Hepatocyte (in vitro differentiated cells): ENCODE measurements at regions not wholly inside any gene's neighbourhood (a gene's known extent, or its start where the extent isn't known, plus 50 kb on each side); places are given as distances from the start of the nearest gene placed in this dataset.

Experiments used
- DNase-seq: peaks from one replicate; pipeline ENCODE4 v3.0.0-alpha.2; 2016; ENCODE audit warnings: low spot score
- H2AFZ ChIP-seq: fragments of 200-600 bp; sonication (generic); 2 replicates; pipeline ENCODE4 v1.6.0; 2016; ENCODE audit warnings: antibody characterized with exemption, mild to moderate bottlenecking
- H3K27ac ChIP-seq: fragments of 200-600 bp; sonication (generic); 2 replicates; pipeline ENCODE4 v1.5.1; 2016; ENCODE audit warnings: mild to moderate bottlenecking
- H3K27me3 ChIP-seq: fragments of 200-600 bp; sonication (generic); 2 replicates; pipeline ENCODE4 v1.6.1; 2016
- H3K36me3 ChIP-seq: fragments of 200-600 bp; sonication (generic); replicated peaks from 2 replicates; pipeline ENCODE4 v1.5.1; 2016; ENCODE audit warnings: low read depth; ENCODE audit not compliant: insufficient read depth
- H3K4me1 ChIP-seq: fragments of 200-600 bp; sonication (generic); 2 replicates; pipeline ENCODE4 v1.5.1; 2016; ENCODE audit warnings: mild to moderate bottlenecking, moderate library complexity; ENCODE audit not compliant: insufficient read depth
- H3K4me2 ChIP-seq: fragments of 200-600 bp; sonication (generic); 2 replicates; pipeline ENCODE4 v1.6.0; 2016
- H3K4me3 ChIP-seq: fragments of 200-600 bp; sonication (generic); 2 replicates; pipeline ENCODE4 v1.5.1; 2016; ENCODE audit warnings: mild to moderate bottlenecking
- H3K79me2 ChIP-seq: fragments of 200-600 bp; sonication (generic); 2 replicates; pipeline ENCODE4 v1.6.0; 2017; ENCODE audit warnings: mild to moderate bottlenecking
- H3K9me2 ChIP-seq: fragments of 200-600 bp; sonication (generic); replicated peaks from 2 replicates; pipeline ENCODE4 v1.6.0; 2017; ENCODE audit warnings: mild to moderate bottlenecking; ENCODE audit not compliant: insufficient read depth
- H3K9me3 ChIP-seq: fragments of 200-600 bp; sonication (generic); 2 replicates; pipeline ENCODE4 v1.5.1; 2016; ENCODE audit warnings: low read depth, mild to moderate bottlenecking
- H4K20me1 ChIP-seq: fragments of 200-600 bp; sonication (generic); 2 replicates; pipeline ENCODE4 v1.6.0; 2016; ENCODE audit warnings: mild to moderate bottlenecking; ENCODE audit not compliant: insufficient read depth, poor library complexity, severe bottlenecking
- EZH2 ChIP-seq: fragments of 200-600 bp; sonication (generic); IDR thresholded peaks from 2 replicates; pipeline ENCODE4 v1.6.1; 2016; ENCODE audit warnings: antibody characterized with exemption, mild to moderate bottlenecking, borderline replicate concordance
- EZH2phosphoT487 ChIP-seq: fragments of 200-600 bp; sonication (generic); IDR thresholded peaks from one replicate; pipeline ENCODE4 v1.6.1; 2018; ENCODE audit warnings: antibody characterized with exemption, mild to moderate bottlenecking, low read depth, moderate library complexity; ENCODE audit not compliant: unreplicated experiment, severe bottlenecking
- WGBS: methylation state at CpG from one replicate; pipeline ENCODE4 v1.1.6; 2016; ENCODE audit warnings: low lambda C conversion rate; ENCODE audit errors: missing lambda C conversion rate; 5-methylcytosine and 5-hydroxymethylcytosine counted together
- TF ChIP-seq, protein P1 (sequence below): fragments of 200-600 bp; sonication (generic); IDR thresholded peaks from 2 replicates; pipeline ENCODE4 v1.5.1; 2016; ENCODE audit warnings: antibody characterized with exemption, mild to moderate bottlenecking; ENCODE audit not compliant: poor library complexity

DNA sequence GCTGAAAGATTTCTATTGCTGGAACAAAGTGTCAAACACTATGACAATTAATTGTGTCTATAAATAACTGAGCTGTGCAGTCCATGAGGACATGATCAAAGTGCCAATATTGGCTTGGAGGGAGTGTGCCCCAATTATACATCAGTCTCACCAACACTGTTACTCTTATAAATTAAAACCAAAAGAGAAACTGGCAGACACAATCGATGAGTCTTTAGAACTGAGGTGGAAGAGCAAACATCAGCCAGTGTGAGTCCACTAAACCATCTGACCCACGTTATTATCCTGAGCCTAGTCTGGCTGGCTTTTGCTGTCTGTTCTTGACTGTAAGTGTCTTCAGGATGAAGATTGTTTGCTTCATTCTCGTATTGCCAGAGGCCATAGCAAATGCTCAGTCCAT lies 98.9 kb downstream of the OLIG3 start:
- 80% methylated on average over 3 of the region's 3 CpGs for WGBS
- no peaks in the 10 kb centered on the region for H3K4me1 ChIP-seq
- H3K79me2 ChIP-seq = no peaks in the 10 kb centered on the region
- no peak overlapping the region for H2AFZ ChIP-seq
- no peak overlapping the region for H3K27ac ChIP-seq
- TF ChIP-seq EZH2 (no peak), EZH2phosphoT487 (no peak)
- TF ChIP-seq, protein P1, sequence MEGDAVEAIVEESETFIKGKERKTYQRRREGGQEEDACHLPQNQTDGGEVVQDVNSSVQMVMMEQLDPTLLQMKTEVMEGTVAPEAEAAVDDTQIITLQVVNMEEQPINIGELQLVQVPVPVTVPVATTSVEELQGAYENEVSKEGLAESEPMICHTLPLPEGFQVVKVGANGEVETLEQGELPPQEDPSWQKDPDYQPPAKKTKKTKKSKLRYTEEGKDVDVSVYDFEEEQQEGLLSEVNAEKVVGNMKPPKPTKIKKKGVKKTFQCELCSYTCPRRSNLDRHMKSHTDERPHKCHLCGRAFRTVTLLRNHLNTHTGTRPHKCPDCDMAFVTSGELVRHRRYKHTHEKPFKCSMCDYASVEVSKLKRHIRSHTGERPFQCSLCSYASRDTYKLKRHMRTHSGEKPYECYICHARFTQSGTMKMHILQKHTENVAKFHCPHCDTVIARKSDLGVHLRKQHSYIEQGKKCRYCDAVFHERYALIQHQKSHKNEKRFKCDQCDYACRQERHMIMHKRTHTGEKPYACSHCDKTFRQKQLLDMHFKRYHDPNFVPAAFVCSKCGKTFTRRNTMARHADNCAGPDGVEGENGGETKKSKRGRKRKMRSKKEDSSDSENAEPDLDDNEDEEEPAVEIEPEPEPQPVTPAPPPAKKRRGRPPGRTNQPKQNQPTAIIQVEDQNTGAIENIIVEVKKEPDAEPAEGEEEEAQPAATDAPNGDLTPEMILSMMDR = no peak
- no peaks in the 10 kb centered on the region for H3K9me2 ChIP-seq
- H3K27me3 ChIP-seq = no peaks in the 10 kb centered on the region
- H3K36me3 ChIP-seq = no peaks in the 10 kb centered on the region
- no peak for DNase-seq
- no peaks in the 10 kb centered on the region for H3K9me3 ChIP-seq
- H3K4me3 ChIP-seq = no peak overlapping the region
- H4K20me1 ChIP-seq = no peaks in the 10 kb centered on the region
- no peak overlapping the region for H3K4me2 ChIP-seq

DNA sequence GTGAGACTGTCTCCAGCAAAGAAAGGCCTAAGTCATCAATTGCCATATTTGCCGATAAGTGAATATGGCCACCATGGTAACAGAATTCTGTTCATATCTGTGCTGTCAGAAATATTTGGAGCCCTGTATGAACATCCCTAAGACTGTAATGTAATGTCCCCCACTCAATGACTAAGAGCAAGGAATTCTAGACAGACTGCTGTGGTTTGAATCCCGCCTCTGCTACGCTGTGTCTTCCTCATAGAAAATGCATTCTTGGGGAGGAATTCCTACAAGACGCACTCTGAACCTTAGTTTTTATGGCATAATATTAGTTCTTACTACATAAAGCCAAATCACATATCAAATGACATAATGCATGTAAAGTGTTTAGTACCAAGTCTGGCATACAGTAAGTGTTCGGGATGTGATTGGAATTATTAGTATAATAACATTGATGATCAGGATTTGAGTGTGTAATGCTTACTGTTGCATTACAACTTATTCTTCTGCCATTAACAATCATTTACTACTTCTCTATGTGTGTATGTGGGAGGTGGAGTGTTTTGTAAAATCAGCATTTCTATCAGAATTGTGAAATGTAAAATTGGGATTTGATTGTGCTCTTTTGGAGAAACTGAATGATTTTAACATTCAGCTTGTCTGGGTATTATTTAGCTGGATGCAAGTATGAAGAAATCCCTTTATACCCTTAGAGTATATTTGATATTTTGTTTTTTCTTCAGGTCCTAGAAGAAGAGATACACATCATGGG lies 103.0 kb downstream of the OLIG3 start:
- H3K9me2 ChIP-seq = no peaks in the 10 kb centered on the region

DNA sequence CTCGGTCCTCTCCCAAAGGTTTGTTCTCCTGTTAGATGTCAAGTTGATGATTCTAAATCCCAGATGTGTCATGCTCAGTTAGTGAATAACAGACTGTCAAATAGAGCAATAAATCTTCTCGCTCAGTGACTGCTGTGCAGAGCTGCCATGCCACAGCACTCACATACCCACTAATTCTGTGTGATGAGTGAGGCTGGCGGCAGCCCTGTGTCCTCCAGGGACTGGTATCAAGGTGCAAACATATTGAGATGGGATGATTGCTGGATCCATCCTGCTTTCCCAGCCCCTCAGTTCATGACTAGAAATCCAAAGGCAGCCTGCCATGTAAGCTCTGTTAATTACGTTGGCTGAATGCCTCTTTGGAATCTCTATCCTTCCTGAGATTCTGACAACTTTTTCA lies 103.9 kb downstream of the OLIG3 start:
- 65% methylated on average over 4 of the region's 4 CpGs for WGBS
- no peak for TF ChIP-seq EZH2
- TF ChIP-seq, protein P1 = no peak
- no peak for TF ChIP-seq EZH2phosphoT487
- no peaks in the 10 kb centered on the region for H4K20me1 ChIP-seq
- H3K4me1 ChIP-seq = peaks cover 9% of the 10 kb centered on the region
- H3K27me3 ChIP-seq = no peaks in the 10 kb centered on the region
- H3K9me2 ChIP-seq = no peaks in the 10 kb centered on the region
- H3K9me3 ChIP-seq = no peaks in the 10 kb centered on the region
- no peaks in the 10 kb centered on the region for H3K36me3 ChIP-seq
- no peak for DNase-seq
- no peak overlapping the region for H3K4me3 ChIP-seq
- no peaks in the 10 kb centered on the region for H3K79me2 ChIP-seq
- H2AFZ ChIP-seq = no peak overlapping the region
- H3K4me2 ChIP-seq = no peak overlapping the region
- H3K27ac ChIP-seq = no peak overlapping the region

More for the DNA sequence above, 103.0 kb downstream of the OLIG3 start:
- Histone ChIP-seq H3K27ac (no peak overlapping the region), H3K79me2 (no peaks in the 10 kb centered on the region), H2AFZ (no peak overlapping the region), H3K4me3 (no peak overlapping the region), H3K9me3 (no peaks in the 10 kb centered on the region), H3K4me2 (no peak overlapping the region), H3K36me3 (no peaks in the 10 kb centered on the region), H3K27me3 (no peaks in the 10 kb centered on the region), H3K4me1 (peaks cover 9% of the 10 kb centered on the region), H4K20me1 (no peaks in the 10 kb centered on the region)
- 91% methylated on average over 5 of the region's 5 CpGs for WGBS
- TF ChIP-seq EZH2phosphoT487 (no peak), EZH2 (no peak)
- TF ChIP-seq, protein P1 = no peak
- no peak for DNase-seq
